ENCODE measurements at regions not wholly inside any gene's neighbourhood (a gene's known extent, or its start where the extent isn't known, plus 50 kb on each side); places are given as distances from the start of the nearest gene placed in this dataset.

DNA sequence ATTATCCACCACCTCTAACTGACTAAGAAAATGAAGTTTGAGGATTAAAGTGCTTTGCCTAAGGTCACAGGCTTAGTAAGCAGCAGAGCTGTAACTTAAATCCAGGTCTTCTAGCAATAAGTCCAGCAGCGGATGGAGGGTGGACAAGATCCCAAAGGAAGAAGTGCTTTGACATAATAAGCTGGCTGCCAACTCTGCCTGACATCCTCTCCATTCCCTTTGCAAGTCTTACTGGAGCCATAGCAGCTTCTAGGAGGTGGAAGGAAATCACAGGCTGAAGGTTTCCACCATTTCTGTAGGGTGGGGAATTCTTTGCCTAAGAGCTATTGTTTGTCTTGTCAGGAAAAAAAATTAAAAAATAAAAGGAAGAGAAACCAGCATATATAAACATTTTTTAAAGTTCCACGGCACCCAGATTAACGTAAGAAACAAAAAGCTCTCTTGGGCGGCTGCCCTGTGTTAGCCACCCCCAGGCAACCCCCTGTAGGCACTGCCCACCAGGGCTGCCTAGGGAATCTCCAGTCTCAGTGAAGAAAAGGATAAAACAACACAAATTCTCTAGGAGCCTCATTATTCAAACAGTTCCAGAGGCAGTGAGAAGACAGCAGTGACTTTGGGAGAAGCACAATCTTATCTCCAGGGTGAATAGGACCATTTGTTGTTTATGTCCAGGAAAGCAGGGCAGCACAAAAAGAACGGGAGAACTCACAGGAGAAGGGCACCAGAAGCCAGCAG lies 380.8 kb upstream of the CADM1 start:
- no peaks in the 10 kb centered on the region for H3K27me3 ChIP-seq (ENCODE audit: insufficient read depth, low read length)

GRCh38 chr11:115874843-115875242 lies 370.6 kb upstream of the CADM1 start:
- Histone ChIP-seq H3K27me3 (ENCODE audit: insufficient read depth, low read length) (no peaks in the 10 kb centered on the region), H3K9me3 (ENCODE audit: insufficient read depth, low read depth, low read length) (no peaks in the 10 kb centered on the region), H4K91ac (ENCODE audit: low read depth, low read length) (no peak overlapping the region), H3K23ac (ENCODE audit: low read length) (no peak overlapping the region), H3K9ac (ENCODE audit: low read length) (no peak overlapping the region), H3K4me3 (ENCODE audit: low read depth, low read length) (no peak overlapping the region), H3K4me1 (ENCODE audit: control insufficient read depth in 1 of 2, insufficient read depth in 2 of 2, low read length in 2 of 2) (peaks cover 3 to 5% of the 10 kb centered on the region in 2 experiments), H4K8ac (ENCODE audit: low read depth, low read length) (no peak overlapping the region), H3K79me2 (ENCODE audit: control insufficient read depth, insufficient read depth, low read length, poor library complexity) (no peaks in the 10 kb centered on the region), H2BK12ac (ENCODE audit: low read length) (no peak overlapping the region), H4K12ac (ENCODE audit: low read depth, low read length) (no peak overlapping the region), H3K4ac (ENCODE audit: low read depth, low read length) (no peak overlapping the region), H2BK120ac (ENCODE audit: insufficient read depth, low read length, poor library complexity) (no peak overlapping the region), H3K27ac (ENCODE audit: low read depth, low read length) (no peak overlapping the region), H2AFZ (ENCODE audit: insufficient read depth, low read length, poor library complexity) (no peak overlapping the region), H3K36me3 (ENCODE audit: control insufficient read depth in 1 of 2, insufficient read depth in 2 of 2, low read length in 2 of 2) (no peaks in the 10 kb centered on the region), H2AK5ac (ENCODE audit: low read length) (no peak overlapping the region), H3K4me2 (ENCODE audit: low read length) (no peak overlapping the region), H3K18ac (ENCODE audit: low read length) (no peak overlapping the region), H3K14ac (ENCODE audit: low read length) (no peak overlapping the region), H3K79me1 (ENCODE audit: low read length) (no peaks in the 10 kb centered on the region), H2BK5ac (ENCODE audit: low read depth, low read length, poor library complexity) (no peak overlapping the region)
- no CpG with 5 or more reads among the region's 4 CpGs for WGBS (ENCODE audit: extremely low coverage, insufficient coverage, insufficient read length)
- DNase-seq, result no peak

More for the DNA sequence above, 380.8 kb upstream of the CADM1 start:
- Histone ChIP-seq H3K18ac (ENCODE audit: low read length) (no peak overlapping the region), H3K4me3 (ENCODE audit: low read depth, low read length) (no peak overlapping the region), H3K14ac (ENCODE audit: low read length) (no peak overlapping the region), H3K4me1 (ENCODE audit: control insufficient read depth in 1 of 2, insufficient read depth in 2 of 2, low read length in 2 of 2) (no peaks in the 10 kb centered on the region), H3K9me3 (ENCODE audit: insufficient read depth, low read depth, low read length) (peaks cover 3% of the 10 kb centered on the region), H2BK12ac (ENCODE audit: low read length) (no peak overlapping the region), H3K36me3 (ENCODE audit: control insufficient read depth in 1 of 2, insufficient read depth in 2 of 2, low read length in 2 of 2) (no peaks in the 10 kb centered on the region), H2BK120ac (ENCODE audit: insufficient read depth, low read length, poor library complexity) (no peak overlapping the region), H4K8ac (ENCODE audit: low read depth, low read length) (no peak overlapping the region), H3K79me1 (ENCODE audit: low read length) (no peaks in the 10 kb centered on the region), H3K4ac (ENCODE audit: low read depth, low read length) (no peak overlapping the region), H2AFZ (ENCODE audit: insufficient read depth, low read length, poor library complexity) (no peak overlapping the region), H3K27ac (ENCODE audit: low read depth, low read length) (no peak overlapping the region), H2BK5ac (ENCODE audit: low read depth, low read length, poor library complexity) (no peak overlapping the region), H3K4me2 (ENCODE audit: low read length) (no peak overlapping the region), H4K12ac (ENCODE audit: low read depth, low read length) (no peak overlapping the region), H3K79me2 (ENCODE audit: control insufficient read depth, insufficient read depth, low read length, poor library complexity) (no peaks in the 10 kb centered on the region), H2AK5ac (ENCODE audit: low read length) (no peak overlapping the region), H3K9ac (ENCODE audit: low read length) (no peak overlapping the region), H4K91ac (ENCODE audit: low read depth, low read length) (no peak overlapping the region), H3K23ac (ENCODE audit: low read length) (no peak overlapping the region)
- DNase-seq, result no peak
- WGBS (ENCODE audit: extremely low coverage, insufficient coverage, insufficient read length), result no CpG with 5 or more reads among the region's 5 CpGs

DNA sequence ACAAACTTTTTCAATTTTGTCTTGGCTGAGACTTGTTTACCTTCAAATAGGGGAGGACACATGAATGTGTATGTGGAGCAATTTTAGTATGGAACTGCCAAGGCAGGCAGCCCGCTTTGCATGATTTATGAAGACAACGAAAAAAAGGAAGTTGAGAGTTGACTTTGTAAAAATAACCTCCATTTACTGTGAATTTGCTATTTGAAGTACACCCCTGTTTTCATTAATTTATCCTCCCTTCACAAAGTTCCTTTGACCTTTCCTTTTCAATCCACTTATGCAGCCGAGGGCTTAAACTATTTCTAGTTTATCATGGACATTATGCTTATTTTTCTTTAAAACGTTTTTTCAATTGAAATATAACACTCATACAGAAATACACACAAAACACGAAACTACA lies 369.6 kb upstream of the CADM1 start:
- no peak overlapping the region for H2AFZ ChIP-seq (ENCODE audit: insufficient read depth, low read length, poor library complexity)
- no peak overlapping the region for H3K4me3 ChIP-seq (ENCODE audit: low read depth, low read length)
- no peak overlapping the region for H3K18ac ChIP-seq (ENCODE audit: low read length)
- H3K23ac ChIP-seq (ENCODE audit: low read length), result no peak overlapping the region
- H4K12ac ChIP-seq (ENCODE audit: low read depth, low read length), result no peak overlapping the region
- H3K9me3 ChIP-seq (ENCODE audit: insufficient read depth, low read depth, low read length), result peaks cover 2% of the 10 kb centered on the region
- H3K14ac ChIP-seq (ENCODE audit: low read length), result no peak overlapping the region
- no peak overlapping the region for H3K9ac ChIP-seq (ENCODE audit: low read length)
- no peak overlapping the region for H2BK5ac ChIP-seq (ENCODE audit: low read depth, low read length, poor library complexity)
- no peak overlapping the region for H3K4ac ChIP-seq (ENCODE audit: low read depth, low read length)
- no peaks in the 10 kb centered on the region for H3K27me3 ChIP-seq (ENCODE audit: insufficient read depth, low read length)
- no peaks in the 10 kb centered on the region for H3K79me2 ChIP-seq (ENCODE audit: control insufficient read depth, insufficient read depth, low read length, poor library complexity)
- H3K79me1 ChIP-seq (ENCODE audit: low read length), result no peaks in the 10 kb centered on the region
- DNase-seq, result no peak
- no peak overlapping the region for H3K4me2 ChIP-seq (ENCODE audit: low read length)
- H4K91ac ChIP-seq (ENCODE audit: low read depth, low read length), result no peak overlapping the region
- no peak overlapping the region for H2AK5ac ChIP-seq (ENCODE audit: low read length)
- WGBS (ENCODE audit: extremely low coverage, insufficient coverage, insufficient read length), result no CpG with 5 or more reads among the region's 5 CpGs
- no peak overlapping the region for H2BK120ac ChIP-seq (ENCODE audit: insufficient read depth, low read length, poor library complexity)
- no peak overlapping the region for H4K8ac ChIP-seq (ENCODE audit: low read depth, low read length)
- peaks cover 3 to 5% of the 10 kb centered on the region in 2 experiments for H3K4me1 ChIP-seq (ENCODE audit: control insufficient read depth in 1 of 2, insufficient read depth in 2 of 2, low read length in 2 of 2)
- H3K36me3 ChIP-seq (ENCODE audit: control insufficient read depth in 1 of 2, insufficient read depth in 2 of 2, low read length in 2 of 2), result no peaks in the 10 kb centered on the region
- H2BK12ac ChIP-seq (ENCODE audit: low read length), result no peak overlapping the region
- no peak overlapping the region for H3K27ac ChIP-seq (ENCODE audit: low read depth, low read length)

DNA sequence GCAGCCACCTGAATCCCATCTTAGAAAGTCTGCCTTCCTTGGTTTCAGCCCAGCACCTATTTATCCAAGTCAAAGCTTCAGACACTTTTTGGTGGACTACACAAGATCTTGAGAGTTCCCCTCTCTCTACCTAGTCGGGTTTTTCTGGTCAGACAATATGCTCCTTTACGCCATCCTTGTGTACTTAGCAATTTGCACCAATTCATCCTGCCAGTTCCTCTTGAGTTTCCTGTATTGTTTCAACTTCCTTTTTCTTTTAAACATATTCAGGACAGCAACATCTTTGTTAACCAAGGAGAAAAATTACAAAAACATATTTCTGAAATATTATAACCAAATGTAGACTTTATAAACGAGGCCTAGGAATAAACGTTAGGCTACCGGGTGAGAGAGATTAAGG lies 368.2 kb upstream of the CADM1 start:
- H2BK120ac ChIP-seq (ENCODE audit: insufficient read depth, low read length, poor library complexity), result no peak overlapping the region
- H4K8ac ChIP-seq (ENCODE audit: low read depth, low read length), result no peak overlapping the region
- WGBS (ENCODE audit: extremely low coverage, insufficient coverage, insufficient read length), result no CpG with 5 or more reads among the region's 5 CpGs
- peaks cover 2% of the 10 kb centered on the region for H3K9me3 ChIP-seq (ENCODE audit: insufficient read depth, low read depth, low read length)
- no peak overlapping the region for H2AFZ ChIP-seq (ENCODE audit: insufficient read depth, low read length, poor library complexity)
- no peak overlapping the region for H3K18ac ChIP-seq (ENCODE audit: low read length)
- H3K4me2 ChIP-seq (ENCODE audit: low read length), result no peak overlapping the region
- H4K12ac ChIP-seq (ENCODE audit: low read depth, low read length), result no peak overlapping the region
- no peak overlapping the region for H3K4ac ChIP-seq (ENCODE audit: low read depth, low read length)
- DNase-seq, result no peak
- H3K9ac ChIP-seq (ENCODE audit: low read length), result no peak overlapping the region
- H2BK5ac ChIP-seq (ENCODE audit: low read depth, low read length, poor library complexity), result no peak overlapping the region
- no peaks in the 10 kb centered on the region for H3K79me1 ChIP-seq (ENCODE audit: low read length)
- H3K79me2 ChIP-seq (ENCODE audit: control insufficient read depth, insufficient read depth, low read length, poor library complexity), result no peaks in the 10 kb centered on the region
- H4K91ac ChIP-seq (ENCODE audit: low read depth, low read length), result no peak overlapping the region
- H3K4me1 ChIP-seq (ENCODE audit: control insufficient read depth in 1 of 2, insufficient read depth in 2 of 2, low read length in 2 of 2), result peaks cover 3 to 5% of the 10 kb centered on the region in 2 experiments
- no peak overlapping the region for H3K4me3 ChIP-seq (ENCODE audit: low read depth, low read length)
- H3K14ac ChIP-seq (ENCODE audit: low read length), result no peak overlapping the region
- no peaks in the 10 kb centered on the region for H3K27me3 ChIP-seq (ENCODE audit: insufficient read depth, low read length)
- H3K36me3 ChIP-seq (ENCODE audit: control insufficient read depth in 1 of 2, insufficient read depth in 2 of 2, low read length in 2 of 2), result no peaks in the 10 kb centered on the region
- H3K23ac ChIP-seq (ENCODE audit: low read length), result no peak overlapping the region
- H2BK12ac ChIP-seq (ENCODE audit: low read length), result no peak overlapping the region
- H2AK5ac ChIP-seq (ENCODE audit: low read length), result no peak overlapping the region
- no peak overlapping the region for H3K27ac ChIP-seq (ENCODE audit: low read depth, low read length)

Data from trophoblast cell (in vitro differentiated cells and primary cell).